HEK293 (cell line): ENCODE measurements at regions not wholly inside any gene's neighbourhood (a gene's known extent, or its start where the extent isn't known, plus 50 kb on each side); places are given as distances from the start of the nearest gene placed in this dataset.
A peak's percentile ranks its signal among the peaks of the same experiment; 100 is the strongest.

Experiments used
- CTCF ChIA-PET: fragments of 350-600 bp; formaldehyde crosslinking; extraction: SDS; loops from one replicate; lab custom pipeline; 2021; ENCODE audit warnings: antibody characterized with exemption; lab: Yijun Ruan, JAX
- POLR2A ChIA-PET: fragments of 300-600 bp; formaldehyde crosslinking; extraction: SDS; loops from one replicate; lab custom pipeline; 2020; ENCODE audit warnings: antibody characterized with exemption, inconsistent platforms; lab: Yijun Ruan, JAX
- H3K27ac ChIP-seq: fragments of 200-500 bp; sonication (Bioruptor generic); 2 replicates; pipeline ENCODE4 v1.5.1; 2014; ENCODE audit warnings: low read depth, low read length, control low read depth, inconsistent platforms; ENCODE audit errors: extremely low read depth
- H3K36me3 ChIP-seq, 2 experiments: fragments of 200-500 bp in 1 of 2; sonication (Bioruptor generic) in 1 of 2; 1 replicate in 1 of 2; 2 replicates in 1 of 2; pipeline ENCODE4 v1.5.1; 2014 to 2017; ENCODE audit warnings: inconsistent platforms in 2 of 2, low read length in 2 of 2; ENCODE audit not compliant: control insufficient read depth in 2 of 2, insufficient read depth in 1 of 2
- H3K4me1 ChIP-seq: fragments of 200-500 bp; sonication (Bioruptor generic); 2 replicates; pipeline ENCODE4 v1.5.1; 2014; ENCODE audit warnings: mild to moderate bottlenecking, low read length, inconsistent platforms; ENCODE audit not compliant: control insufficient read depth, insufficient read depth
- H3K4me3 ChIP-seq: 2 replicates; pipeline ENCODE4 v1.5.1; 2011; ENCODE audit warnings: low read depth, mild to moderate bottlenecking, control low read depth, low read length, moderate library complexity
- H3K9me3 ChIP-seq: fragments of 200-500 bp; sonication (Bioruptor generic); 2 replicates; pipeline ENCODE4 v1.5.1; 2014; ENCODE audit warnings: low read depth, low read length, inconsistent platforms; ENCODE audit not compliant: control insufficient read depth, insufficient read depth
- TCF7L2 ChIP-seq: IDR thresholded peaks from 2 replicates; pipeline ENCODE4 v1.6.1; 2011; ENCODE audit warnings: low read depth, mild to moderate bottlenecking, inconsistent platforms, low read length, moderate library complexity, borderline replicate concordance
- YY1 ChIP-seq: fragments of 450-650 bp; formaldehyde crosslinking; IDR thresholded peaks from 2 replicates; pipeline ENCODE4 v1.5.1; 2018; ENCODE audit warnings: missing biosample characterization, missing genetic modification characterization
- ZBTB1 ChIP-seq: fragments of 450-650 bp; formaldehyde crosslinking; IDR thresholded peaks from 2 replicates; pipeline ENCODE4 v1.5.1; 2016; ENCODE audit warnings: missing biosample characterization, missing genetic modification characterization
- ZFP41 ChIP-seq: fragments of 450-650 bp; formaldehyde crosslinking; IDR thresholded peaks from 2 replicates; pipeline ENCODE4 v1.5.1; 2016; ENCODE audit warnings: missing biosample characterization, missing genetic modification characterization, borderline replicate concordance
- ZIC2 ChIP-seq: fragments of 450-650 bp; formaldehyde crosslinking; IDR thresholded peaks from 2 replicates; pipeline ENCODE4 v1.5.1; 2016; ENCODE audit warnings: missing biosample characterization, missing genetic modification characterization
- ZNF391 ChIP-seq: fragments of 450-650 bp; formaldehyde crosslinking; IDR thresholded peaks from 2 replicates; pipeline ENCODE4 v1.5.1; 2016; ENCODE audit warnings: low read depth, missing biosample characterization, missing genetic modification characterization, borderline replicate concordance
- ZNF501 ChIP-seq: fragments of 450-650 bp; formaldehyde crosslinking; IDR thresholded peaks from 2 replicates; pipeline ENCODE4 v1.5.1; 2016; ENCODE audit warnings: missing biosample characterization, missing genetic modification characterization
- TF ChIP-seq, protein P1 (sequence below): fragments of 450-650 bp; formaldehyde crosslinking; IDR thresholded peaks from 2 replicates; pipeline ENCODE4 v1.5.0; 2017; ENCODE audit warnings: missing biosample characterization, missing genetic modification characterization, borderline replicate concordance
- TF ChIP-seq, protein P2 (sequence below): fragments of 450-650 bp; formaldehyde crosslinking; IDR thresholded peaks from 2 replicates; pipeline ENCODE4; 2016; ENCODE audit warnings: missing biosample characterization, missing genetic modification characterization
- TF ChIP-seq, protein P3 (sequence below): fragments of 450-650 bp; formaldehyde crosslinking; IDR thresholded peaks from 2 replicates; pipeline ENCODE4 v1.5.1; 2016; ENCODE audit warnings: missing biosample characterization, missing genetic modification characterization
- TF ChIP-seq, protein P4 (sequence below): fragments of 450-650 bp; formaldehyde crosslinking; IDR thresholded peaks from 2 replicates; pipeline ENCODE4 v1.5.1; 2017; ENCODE audit warnings: missing biosample characterization, missing genetic modification characterization
- TF ChIP-seq, protein P5 (sequence below): fragments of 450-650 bp; formaldehyde crosslinking; IDR thresholded peaks from 2 replicates; pipeline ENCODE4 v1.5.1; 2016; ENCODE audit warnings: missing biosample characterization, missing genetic modification characterization, borderline replicate concordance

DNA sequence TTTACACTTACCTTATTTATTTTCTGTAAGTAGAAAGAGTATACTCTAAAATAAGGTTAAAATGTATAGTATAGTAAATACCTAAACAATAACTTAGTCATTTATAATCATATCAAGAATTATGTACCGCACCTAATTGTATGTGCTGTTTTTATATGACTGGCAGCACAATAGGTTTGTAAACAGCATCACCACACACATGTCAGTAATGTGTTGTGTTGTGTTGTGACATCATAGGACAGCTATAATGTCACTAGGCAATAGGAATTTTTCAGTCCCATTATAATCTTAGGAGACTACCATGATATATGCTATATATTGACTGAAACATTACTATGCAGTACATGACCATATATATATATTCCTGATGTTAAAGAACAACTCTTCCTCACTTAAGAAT lies 99.9 kb upstream of the CNTN4 start:
- no peak for TF ChIP-seq ZNF391 (tag by site-specific recombination)
- Histone ChIP-seq H3K4me1 (0 out of 2 replicates have a peak, but pooled peaks cover 3% of the 10 kb centered on the region), H3K4me3 (no peak overlapping the region), H3K36me3 (no peaks in the 10 kb centered on the region), H3K9me3 (no peaks in the 10 kb centered on the region), H3K27ac (no peak overlapping the region)
- ChIA-PET CTCF (interaction anchor here (0.6 kb wide), 1 partner anchor 188 kb away, joined by 3 read pairs; no protein-coding TSS in a partner anchor), POLR2A (no interaction called here)

DNA sequence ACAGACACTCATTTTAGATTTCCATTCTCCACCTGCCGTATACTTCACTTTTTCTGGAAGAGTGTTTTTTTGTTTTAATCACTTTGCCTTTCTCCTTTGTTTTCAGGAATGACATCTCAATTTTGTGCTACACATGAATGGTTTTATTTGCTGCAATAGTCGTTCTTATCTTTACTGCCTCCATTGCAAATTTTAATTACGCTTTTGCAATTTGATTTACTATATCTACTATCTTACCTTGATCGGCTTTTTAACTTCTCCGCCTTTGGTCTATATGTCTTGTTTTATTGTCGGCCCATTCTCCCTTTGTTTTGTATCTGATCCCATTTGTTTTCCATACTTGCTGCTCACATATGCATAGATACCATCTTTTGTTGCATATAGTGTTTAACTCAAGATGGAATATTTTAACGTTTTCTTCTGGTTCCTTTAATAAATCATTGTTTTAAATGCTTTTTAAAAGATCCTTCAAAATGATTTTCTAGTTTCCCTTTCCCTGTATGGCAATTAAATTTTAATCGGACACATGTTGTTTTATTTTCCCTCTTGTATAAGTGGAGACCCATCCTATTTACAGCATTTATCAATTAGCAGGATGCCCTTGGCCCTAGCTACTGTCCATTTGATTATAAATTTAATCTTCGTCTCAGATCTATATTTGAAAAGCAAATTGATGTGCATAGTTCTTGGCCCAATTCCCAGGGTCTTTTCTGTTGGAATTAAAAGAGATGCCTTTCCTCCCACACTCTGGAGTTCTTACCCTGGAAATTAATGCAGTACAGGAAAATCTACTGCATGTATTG lies 97.2 kb upstream of the CNTN4 start:
- H3K27ac ChIP-seq = no peak overlapping the region
- 0 out of 2 replicates have a peak, but pooled peaks cover 3% of the 10 kb centered on the region for H3K4me1 ChIP-seq
- no peak overlapping the region for H3K4me3 ChIP-seq
- ChIA-PET CTCF (interaction anchor here (0.6 kb wide), 1 partner anchor 10 kb away, joined by 3 read pairs; no protein-coding TSS in a partner anchor), POLR2A (no interaction called here)
- TF ChIP-seq YY1 (tag by site-specific recombination) = no peak
- TF ChIP-seq TCF7L2 = peak; percentile 81; the same call in 1 of the 2 replicates
- peaks cover under 1% of the 10 kb centered on the region; the same call in 1 of the 2 replicates for H3K9me3 ChIP-seq
- no peaks in the 10 kb centered on the region for H3K36me3 ChIP-seq

DNA sequence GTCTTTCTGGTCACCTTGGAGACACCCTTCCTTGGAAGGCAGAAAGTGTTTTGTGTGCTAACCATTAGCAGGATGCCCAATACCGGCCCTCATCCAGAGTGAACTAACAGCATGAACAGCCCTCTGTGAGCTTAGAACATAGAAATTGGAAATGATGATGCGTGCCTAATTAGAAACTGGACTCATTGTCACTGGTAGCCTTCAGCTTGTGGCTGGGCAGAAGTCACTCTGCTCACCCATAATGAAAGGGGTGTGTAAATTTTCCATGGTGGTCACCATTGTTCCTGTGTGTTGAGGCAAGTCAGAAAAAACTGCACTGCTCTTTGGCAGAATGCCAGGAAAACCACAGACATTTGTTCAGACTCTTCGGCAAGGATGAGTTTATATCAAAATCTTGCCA lies 74.7 kb upstream of the CNTN4 start:
- POLR2A ChIA-PET = no interaction called here
- H3K4me3 ChIP-seq = no peak overlapping the region
- no peak overlapping the region for H3K27ac ChIP-seq
- H3K36me3 ChIP-seq = no peaks in the 10 kb centered on the region
- TF ChIP-seq ZBTB1 (tag by site-specific recombination) = no peak
- TF ChIP-seq, protein P1, sequence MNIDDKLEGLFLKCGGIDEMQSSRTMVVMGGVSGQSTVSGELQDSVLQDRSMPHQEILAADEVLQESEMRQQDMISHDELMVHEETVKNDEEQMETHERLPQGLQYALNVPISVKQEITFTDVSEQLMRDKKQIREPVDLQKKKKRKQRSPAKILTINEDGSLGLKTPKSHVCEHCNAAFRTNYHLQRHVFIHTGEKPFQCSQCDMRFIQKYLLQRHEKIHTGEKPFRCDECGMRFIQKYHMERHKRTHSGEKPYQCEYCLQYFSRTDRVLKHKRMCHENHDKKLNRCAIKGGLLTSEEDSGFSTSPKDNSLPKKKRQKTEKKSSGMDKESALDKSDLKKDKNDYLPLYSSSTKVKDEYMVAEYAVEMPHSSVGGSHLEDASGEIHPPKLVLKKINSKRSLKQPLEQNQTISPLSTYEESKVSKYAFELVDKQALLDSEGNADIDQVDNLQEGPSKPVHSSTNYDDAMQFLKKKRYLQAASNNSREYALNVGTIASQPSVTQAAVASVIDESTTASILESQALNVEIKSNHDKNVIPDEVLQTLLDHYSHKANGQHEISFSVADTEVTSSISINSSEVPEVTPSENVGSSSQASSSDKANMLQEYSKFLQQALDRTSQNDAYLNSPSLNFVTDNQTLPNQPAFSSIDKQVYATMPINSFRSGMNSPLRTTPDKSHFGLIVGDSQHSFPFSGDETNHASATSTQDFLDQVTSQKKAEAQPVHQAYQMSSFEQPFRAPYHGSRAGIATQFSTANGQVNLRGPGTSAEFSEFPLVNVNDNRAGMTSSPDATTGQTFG = no peak
- TF ChIP-seq, protein P2, sequence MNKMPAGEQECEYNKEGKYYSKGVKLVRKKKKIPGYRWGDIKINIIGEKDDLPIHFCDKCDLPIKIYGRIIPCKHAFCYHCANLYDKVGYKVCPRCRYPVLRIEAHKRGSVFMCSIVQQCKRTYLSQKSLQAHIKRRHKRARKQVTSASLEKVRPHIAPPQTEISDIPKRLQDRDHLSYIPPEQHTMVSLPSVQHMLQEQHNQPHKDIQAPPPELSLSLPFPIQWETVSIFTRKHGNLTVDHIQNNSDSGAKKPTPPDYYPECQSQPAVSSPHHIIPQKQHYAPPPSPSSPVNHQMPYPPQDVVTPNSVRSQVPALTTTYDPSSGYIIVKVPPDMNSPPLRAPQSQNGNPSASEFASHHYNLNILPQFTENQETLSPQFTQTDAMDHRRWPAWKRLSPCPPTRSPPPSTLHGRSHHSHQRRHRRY (tag by site-specific recombination) = no peak
- no peak for TF ChIP-seq ZIC2 (tag by site-specific recombination)
- TF ChIP-seq, protein P3, sequence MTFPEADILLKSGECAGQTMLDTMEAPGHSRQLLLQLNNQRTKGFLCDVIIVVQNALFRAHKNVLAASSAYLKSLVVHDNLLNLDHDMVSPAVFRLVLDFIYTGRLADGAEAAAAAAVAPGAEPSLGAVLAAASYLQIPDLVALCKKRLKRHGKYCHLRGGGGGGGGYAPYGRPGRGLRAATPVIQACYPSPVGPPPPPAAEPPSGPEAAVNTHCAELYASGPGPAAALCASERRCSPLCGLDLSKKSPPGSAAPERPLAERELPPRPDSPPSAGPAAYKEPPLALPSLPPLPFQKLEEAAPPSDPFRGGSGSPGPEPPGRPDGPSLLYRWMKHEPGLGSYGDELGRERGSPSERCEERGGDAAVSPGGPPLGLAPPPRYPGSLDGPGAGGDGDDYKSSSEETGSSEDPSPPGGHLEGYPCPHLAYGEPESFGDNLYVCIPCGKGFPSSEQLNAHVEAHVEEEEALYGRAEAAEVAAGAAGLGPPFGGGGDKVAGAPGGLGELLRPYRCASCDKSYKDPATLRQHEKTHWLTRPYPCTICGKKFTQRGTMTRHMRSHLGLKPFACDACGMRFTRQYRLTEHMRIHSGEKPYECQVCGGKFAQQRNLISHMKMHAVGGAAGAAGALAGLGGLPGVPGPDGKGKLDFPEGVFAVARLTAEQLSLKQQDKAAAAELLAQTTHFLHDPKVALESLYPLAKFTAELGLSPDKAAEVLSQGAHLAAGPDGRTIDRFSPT = no peak
- TF ChIP-seq, protein P4, sequence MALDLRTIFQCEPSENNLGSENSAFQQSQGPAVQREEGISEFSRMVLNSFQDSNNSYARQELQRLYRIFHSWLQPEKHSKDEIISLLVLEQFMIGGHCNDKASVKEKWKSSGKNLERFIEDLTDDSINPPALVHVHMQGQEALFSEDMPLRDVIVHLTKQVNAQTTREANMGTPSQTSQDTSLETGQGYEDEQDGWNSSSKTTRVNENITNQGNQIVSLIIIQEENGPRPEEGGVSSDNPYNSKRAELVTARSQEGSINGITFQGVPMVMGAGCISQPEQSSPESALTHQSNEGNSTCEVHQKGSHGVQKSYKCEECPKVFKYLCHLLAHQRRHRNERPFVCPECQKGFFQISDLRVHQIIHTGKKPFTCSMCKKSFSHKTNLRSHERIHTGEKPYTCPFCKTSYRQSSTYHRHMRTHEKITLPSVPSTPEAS (tag by site-specific recombination) = no peak
- TF ChIP-seq ZNF501 (tag by site-specific recombination) = no peak
- TF ChIP-seq, protein P5, sequence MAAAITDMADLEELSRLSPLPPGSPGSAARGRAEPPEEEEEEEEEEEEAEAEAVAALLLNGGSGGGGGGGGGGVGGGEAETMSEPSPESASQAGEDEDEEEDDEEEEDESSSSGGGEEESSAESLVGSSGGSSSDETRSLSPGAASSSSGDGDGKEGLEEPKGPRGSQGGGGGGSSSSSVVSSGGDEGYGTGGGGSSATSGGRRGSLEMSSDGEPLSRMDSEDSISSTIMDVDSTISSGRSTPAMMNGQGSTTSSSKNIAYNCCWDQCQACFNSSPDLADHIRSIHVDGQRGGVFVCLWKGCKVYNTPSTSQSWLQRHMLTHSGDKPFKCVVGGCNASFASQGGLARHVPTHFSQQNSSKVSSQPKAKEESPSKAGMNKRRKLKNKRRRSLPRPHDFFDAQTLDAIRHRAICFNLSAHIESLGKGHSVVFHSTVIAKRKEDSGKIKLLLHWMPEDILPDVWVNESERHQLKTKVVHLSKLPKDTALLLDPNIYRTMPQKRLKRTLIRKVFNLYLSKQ (tag by site-specific recombination) = no peak
- TF ChIP-seq ZFP41 (tag by site-specific recombination) = no peak
- CTCF ChIA-PET = interaction anchor here (0.9 kb wide), 1 partner anchor 8 kb away, joined by 3 read pairs; no protein-coding TSS in a partner anchor
- H3K4me1 ChIP-seq = peaks cover 3% of the 10 kb centered on the region
- no peaks in the 10 kb centered on the region for H3K9me3 ChIP-seq
